NCI-H748 (cell line): ENCODE measurements at regions not wholly inside any gene's neighbourhood (a gene's known extent, or its start where the extent isn't known, plus 50 kb on each side); places are given as distances from the start of the nearest gene placed in this dataset.
"Not testable (repeated sequence)": the region's sequence is repeated elsewhere in the genome, so short reads cannot be mapped to it uniquely, and the experiment has no call there.

Source experiments
- DNase-seq: peaks from one replicate; lab custom pipeline; 2025; ENCODE audit not compliant: unreplicated experiment; lab: John Stamatoyannopoulos, UW

DNA sequence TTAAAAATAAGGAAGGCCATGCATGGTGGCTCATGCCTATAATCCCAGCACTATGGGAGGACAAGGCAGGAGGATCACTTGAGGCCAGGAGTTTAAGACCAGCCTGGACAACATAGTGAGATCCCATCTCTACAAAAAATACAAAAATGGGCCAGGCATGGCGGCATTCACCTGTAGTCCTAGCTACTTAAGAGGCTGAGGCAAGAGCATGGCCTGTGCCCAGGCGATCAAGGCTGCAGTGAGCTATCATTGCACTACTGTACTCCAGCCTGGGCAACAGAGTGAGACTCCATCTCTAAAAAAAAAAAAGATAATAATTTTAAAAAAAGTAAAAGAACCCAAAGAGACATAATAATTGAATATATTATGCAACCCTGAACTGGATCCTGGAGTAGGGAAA, 83.6 kb upstream of the ZNF423 start:
- DNase-seq = no peak

DNA sequence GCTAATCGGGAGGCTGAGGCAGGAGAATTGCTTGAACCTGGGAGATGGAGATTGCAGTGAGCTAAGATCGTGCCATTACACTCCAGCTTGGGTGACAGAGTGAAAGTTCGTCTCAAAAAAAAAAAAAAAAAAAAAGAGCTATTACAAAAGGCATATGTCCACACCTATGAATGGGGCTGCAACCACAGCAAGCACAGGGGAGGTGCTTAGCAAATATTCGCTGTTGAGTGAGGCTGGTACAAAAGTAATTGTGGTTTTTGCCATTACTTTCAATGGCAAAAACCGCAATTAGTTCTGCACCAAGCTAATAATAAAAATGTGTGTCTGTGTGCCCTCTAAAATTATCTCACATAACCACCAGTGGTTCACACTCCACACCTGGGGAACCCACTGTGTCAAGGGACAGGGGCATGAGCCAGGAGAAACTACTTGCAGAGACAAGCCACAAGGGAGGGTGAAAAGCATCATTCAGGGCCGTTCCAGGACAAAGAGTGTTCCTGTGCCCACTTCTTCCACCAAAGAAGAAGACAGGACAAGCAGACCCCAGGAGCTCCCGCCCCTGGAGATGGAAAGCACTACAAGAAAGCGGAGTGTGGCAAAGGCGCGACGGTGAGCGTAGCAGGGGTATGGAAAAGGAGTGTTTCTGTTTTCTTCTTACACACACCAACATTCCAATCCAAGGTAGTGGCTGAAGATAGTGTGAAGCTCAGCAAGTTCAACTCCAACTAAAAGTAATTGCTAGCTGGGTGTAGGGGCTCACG, 84.4 kb upstream of the CNEP1R1 start:
- no peak for DNase-seq

DNA sequence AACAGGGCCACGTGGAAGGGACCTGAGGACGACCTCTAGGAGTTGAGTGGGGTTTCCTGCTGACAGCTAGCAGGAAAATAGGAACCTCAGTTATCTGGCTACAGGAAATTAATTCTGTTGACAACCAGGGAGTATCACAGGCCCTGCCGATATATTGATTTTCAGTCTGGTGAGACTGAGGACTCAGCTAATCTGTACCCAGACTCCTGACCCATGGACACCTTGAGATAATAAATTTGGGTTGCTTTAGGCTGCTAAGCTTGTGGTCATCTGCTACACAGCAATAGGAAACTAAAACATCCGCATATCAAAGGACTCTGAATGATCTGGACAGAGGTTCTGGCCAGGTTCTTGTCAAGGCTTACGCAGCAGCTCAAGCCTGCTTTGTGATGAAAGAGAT, 80.8 kb upstream of the CNEP1R1 start:
- no peak for DNase-seq

DNA sequence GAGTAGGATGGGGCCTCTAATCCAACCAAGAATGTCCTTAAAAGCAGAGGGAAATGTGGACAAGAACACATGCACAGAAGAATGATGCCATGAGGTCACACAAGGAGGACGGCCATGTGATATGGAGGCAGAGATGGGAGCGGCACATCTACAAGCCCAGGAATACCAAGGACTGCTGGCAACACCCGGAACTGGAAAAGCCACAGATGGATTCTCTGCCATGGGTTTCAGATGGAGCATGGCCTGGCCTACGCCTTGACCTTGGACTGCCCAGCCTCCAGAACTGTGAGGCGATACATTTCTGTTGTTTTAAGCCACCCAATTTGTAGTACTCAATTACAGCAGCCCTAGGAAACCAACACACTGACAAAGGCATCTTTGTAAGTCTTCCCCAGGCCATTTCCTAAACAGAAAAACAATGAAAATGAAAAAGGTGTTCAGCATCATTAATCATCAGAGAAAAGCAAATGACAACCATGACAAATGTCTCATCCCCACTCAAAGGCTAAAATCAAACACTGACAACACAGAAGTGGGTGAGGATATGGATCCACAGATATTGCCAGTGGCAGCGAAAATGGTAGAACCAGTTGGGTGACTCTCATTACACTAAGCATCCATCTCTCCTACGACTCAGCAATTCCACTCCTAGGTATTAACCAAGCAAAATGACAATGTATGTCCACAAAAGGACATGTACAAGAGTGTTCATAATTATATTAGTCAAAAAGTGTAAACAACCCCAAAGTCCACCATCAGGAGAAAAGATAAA, 76.9 kb upstream of the CNEP1R1 start:
- peak; percentile 80 for DNase-seq

DNA sequence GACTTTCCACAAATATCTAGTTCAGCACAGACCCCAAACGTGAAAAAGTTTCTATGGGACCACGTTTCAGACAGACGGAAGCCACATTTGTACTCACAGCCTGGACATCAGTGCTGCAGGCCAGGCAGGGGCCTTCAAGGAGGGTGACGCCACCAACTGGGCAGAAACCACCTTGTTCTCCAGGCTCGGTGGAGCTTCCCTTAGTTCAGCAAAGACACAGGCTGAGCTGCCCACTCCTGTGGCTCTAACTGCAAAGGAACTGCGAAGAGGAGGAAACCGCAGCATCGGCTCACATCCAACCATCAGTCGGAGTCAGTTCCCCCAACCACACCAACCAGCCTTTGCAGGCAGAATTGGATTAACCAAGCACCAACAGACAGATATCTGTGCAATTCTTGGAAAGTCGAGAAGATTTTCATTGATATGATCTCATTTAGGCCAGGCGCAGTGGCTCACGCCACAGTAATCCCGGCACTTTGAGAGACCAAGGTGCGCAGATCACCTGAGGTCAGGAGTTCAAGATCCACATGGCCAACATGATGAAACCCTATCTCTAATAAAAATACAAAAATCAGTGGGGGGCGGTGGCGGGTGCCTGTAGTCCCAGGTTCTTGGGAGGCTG, 73.3 kb upstream of the CNEP1R1 start:
- no peak for DNase-seq

DNA sequence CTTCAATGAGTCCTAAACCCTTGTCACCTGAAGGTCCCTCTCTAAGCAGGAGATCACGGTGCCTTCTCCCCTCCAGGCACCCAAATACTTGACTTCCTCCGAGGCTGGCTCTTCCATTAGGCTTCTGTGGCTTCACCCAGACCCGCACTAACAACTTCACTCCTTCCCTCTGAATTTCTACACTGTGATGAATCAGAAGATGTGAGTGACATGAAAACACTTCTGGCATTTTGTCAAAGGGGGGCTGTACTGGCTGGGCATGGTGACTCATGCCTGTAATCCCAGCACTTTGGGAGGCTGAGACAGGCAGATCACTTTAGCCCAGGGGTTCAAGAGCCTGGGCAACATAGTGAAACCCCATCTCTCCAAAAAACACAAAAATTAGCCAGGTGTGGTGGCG, 72.6 kb upstream of the CNEP1R1 start:
- no peak for DNase-seq

DNA sequence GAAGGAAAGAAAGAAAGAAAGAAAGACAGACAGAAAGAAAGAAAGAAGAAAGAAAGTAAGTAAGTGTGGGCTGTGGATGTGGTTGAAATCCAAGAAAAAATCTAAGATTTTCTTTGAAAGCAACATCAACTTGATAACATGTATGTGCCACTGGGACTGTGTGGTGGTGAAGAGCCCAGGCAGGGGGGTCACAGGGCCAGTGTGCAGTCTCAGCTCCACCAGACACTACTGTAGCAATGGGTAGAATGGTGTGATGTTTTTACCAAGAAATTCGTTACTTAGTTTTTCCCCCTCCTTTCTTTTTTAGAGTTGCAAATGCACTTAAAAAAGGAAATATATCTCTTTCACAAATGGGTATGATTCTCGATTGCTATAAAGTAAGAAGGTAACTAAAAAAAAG, 71.9 kb upstream of the CNEP1R1 start:
- DNase-seq = no peak

DNA sequence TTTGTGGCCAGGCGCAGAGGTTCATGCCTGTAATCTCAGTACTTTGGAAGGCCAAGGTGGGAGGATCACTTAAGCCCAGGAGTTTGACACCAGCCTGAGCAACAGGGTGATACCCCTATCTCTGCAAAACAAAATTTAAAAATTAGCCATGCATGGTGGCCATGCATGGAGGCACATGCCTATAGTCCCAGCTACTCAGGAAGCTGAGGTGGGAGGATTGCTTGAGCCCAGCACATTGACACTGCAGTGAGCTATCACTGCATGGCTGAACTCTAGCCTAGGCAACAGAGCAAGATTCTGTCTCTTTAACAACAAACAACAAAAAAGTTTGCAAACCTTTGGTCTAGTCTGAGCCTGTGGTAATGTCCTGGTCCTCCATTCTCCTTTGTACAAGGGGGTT, 69.2 kb upstream of the CNEP1R1 start:
- DNase-seq = no peak

DNA sequence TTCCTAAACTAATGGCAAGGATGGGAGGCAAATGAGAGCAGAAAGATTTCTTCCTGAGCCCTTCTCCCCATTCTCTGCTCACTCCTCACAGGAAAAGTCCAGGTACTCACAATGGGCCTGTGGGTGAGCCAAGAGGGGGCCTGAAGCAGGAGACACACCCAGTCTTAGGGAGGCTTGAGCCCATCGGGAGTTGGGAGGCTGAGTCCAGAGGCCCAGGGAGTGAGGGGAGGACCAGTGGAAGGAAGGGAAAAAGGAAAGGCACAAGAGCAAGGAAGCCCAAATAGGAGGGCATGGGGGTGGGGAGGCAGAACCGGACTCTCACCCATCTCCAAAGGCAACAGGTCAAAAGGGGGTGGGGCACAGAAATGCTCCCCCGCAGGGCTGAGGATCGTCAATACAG, 68.1 kb upstream of the CNEP1R1 start:
- DNase-seq = no peak

DNA sequence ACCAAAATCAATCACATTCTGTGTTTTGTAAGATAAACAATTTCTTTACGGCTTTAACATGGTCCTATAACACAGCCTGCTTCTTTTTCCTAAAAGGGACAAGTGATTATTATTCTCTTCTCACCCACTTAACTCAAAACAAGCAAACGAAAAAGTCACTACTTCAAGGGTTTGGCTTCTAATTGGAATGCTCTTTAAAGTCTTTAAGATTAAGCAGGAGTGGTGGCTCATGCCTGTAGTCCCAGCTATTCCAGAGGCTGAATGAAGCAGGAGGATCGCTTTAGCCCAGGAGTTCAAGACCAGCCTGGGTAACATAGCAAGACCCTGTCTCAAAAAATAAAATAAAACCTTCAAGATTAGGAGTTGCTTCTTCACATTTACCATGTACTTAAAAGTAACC, 66.6 kb upstream of the CNEP1R1 start:
- no peak for DNase-seq

DNA sequence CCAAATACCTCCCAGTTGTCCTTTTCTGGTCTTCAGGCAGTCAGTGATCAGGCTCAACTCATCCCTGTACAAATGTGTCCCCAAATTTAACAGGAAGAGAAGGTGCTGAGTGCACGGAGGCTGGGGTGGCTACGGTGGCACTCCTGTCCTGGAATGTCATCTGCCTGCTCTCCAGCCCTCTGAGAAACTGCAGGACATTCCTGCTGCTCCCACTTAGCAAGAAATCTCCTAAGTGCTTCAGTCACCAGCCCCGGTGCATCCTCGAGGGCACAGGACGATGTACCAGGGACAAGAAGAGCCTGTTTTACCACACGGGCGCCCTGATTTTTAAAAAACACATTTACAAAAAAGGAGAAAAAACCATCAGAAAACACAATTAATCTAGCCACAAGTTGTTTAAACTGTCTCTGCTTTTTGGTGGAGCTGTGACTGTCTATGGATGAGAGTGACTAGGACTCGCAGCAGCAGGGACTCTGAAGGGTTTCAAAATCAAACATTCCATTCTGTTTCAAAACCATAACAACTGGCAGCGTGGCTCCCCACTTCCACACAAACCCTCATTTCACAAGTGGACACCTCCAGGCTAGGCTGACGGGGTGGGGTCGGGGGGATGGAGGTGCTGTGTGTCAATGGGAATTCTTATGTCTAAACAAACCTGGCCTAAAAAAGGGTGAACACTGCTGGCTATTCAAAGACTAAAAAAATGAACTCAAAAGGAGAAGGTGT, 65.3 kb upstream of the CNEP1R1 start:
- no peak for DNase-seq

DNA sequence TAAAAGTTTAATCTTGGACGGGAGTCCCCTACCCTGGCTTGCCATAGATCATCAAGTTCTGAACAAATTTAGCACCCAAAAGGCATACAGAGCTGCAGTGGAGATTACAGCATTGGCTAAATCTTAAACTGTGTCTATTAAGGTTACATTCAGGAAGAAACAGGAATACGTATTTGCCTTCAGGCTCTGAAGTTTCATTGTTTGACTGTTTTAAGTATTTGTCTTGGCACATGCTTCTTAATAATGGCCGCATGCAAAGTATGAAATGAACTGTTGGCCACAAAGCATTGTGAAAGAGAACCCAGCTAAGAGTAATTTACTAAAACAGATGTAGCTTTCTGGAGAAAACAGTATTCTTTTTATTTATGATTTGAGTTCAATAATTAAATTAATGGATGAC, 63.9 kb upstream of the CNEP1R1 start:
- DNase-seq = peak; percentile 29

DNA sequence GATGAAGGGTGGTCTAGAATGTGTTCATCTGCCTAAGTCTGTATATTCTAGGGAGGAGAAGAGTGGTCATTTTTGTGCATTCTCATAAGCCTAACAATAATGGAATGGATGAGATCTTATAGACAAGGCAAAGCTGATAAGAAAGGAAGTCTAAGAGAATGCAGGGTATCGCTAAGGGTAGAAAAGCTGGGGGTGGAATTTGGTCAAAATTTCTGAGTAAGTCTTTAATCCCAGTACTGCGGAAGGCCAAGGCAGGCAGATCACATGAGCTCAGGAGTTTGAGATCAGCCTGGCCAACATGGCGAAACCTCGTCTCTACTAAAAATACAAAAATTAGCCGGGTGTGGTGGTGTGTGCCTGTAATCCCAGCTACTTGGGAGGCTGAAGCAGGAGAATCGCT, 62.5 kb upstream of the CNEP1R1 start:
- not testable (repeated sequence) for DNase-seq

DNA sequence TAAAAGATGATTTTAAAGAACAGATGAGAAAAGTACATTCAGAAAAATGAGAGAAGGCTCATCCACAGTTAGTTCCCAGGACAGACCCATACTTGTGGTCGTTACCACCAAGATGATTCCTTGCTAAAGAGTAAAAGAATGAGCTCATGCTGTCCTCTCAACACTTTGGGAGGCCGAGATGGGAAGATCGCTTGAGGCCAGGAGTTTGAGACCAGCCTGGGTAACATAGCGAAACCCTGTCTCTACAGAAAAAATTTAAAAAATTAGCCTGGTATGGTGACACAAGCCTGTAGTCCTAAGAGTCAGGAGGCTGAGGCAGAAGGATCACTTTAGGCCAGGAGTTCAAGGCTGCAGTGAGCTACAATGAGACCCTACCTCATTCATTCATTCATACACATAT, 60.7 kb upstream of the CNEP1R1 start:
- DNase-seq = no peak

DNA sequence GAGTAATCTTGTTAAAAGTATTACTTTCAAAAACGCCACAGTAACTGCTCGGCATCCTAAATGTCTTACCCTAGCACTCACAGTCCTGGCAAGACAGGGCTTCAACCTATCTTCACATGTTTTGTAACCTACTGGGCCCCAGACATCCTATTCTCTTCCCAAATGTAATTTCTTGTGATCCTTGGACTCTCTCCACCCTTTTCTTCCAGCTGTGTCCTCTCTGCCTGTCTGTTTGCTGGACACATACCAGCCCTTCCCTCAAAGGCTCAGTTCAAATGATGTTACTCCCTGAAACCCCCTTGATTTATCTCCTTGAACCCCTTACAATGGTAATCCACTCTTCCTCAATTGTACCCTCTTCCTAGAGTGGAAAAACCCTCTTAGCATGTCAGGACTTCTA, 60.1 kb upstream of the CNEP1R1 start:
- DNase-seq = no peak

DNA sequence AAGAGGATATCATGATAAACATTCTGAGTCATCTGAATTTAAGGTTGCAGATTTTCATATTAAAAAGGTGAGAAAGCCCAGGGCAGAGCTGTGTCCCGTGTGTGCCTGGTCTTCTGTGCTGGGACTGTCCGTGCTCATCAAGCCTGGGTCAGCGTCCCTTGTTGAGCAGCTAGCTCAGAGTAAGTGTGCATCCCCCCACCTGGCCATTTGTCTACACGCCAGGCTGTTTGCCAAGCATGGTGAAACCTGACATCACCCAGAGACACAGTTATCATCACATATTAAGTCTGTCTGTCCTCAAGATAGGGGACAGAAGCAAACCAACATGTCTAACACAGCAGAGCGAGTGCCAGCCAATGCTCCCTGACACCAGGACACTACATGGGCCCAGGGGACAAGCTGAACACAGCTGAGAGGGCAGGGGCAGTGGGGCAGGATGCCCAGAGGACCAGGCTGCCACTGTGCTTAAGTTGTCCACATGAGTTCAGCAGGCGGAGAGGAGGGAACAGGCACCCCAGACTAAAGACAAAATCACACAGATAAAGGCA, 57.9 kb upstream of the CNEP1R1 start:
- DNase-seq = no peak

DNA sequence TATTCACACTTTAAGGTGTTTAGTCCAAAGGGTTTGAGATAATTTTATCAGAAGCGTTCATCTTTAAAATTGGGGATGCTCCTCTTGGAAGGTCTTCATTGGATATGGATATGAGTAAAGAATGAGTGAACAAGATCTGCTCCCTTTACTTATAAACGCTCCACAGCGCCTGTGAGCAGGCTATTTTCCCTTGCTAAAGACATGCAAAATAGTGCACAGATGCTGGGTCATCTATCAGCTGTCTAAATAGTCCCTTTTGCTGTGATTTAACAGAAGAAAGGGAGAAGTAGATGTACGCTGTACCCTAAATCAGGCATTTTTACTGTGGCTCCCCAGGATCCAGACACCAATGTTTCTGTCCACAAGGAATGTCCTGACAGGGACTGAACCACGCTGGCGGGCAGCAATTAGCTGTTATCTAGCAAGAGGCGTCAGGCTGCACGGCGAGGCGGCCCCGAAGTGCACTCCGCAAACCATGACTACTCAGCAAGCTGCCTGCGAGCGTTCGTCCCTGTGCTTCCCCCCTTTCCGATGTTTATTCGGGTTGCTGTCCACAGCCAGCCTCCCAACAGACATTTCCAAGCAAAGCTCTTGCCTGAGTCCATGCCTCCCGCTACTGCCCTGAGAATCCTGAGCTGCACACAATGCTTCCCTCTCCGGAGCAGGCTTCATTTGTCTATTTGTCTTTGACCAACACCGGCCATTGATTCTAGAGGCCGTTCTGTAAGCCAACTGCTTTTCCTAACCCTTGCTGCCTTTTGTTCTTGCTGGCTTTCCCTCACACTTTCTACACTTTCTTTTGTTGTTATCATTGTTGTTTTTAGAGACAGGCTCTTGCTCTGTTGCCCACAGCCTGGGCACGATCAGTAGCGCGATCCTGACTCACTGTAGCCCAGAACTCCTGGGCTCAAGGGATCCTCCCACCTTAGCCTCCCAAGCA, 55.7 kb upstream of the CNEP1R1 start:
- DNase-seq = peak; percentile 53

DNA sequence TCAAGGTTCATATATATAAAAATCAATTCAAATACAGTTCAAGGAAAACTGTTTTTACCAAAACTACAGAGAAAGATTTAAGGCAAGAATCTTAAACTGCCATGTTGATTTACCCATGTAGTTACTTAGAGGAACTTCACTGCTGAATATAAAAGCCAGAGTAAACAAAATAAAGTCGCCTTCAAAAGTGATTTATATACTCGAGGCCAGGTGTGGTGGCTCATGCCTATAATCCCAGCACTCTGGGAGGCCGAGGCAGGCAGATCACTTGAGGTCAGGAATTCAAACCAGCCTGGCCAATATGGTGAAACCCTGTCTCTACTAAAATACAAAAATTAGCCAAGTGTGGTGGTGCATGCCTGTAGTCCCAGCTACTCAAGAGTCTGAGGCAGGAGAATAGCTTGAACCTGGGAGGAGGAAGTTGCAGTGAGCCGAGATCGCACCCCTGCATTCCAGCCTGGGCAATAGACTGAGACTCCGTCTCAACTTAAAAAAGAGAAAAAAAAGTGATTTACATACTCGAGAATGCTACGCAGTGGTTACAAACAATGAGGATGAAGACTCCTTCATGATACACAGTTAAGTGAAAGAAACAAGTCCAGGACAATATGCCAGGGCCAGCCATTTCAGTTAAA, 54.1 kb upstream of the CNEP1R1 start:
- DNase-seq = no peak

DNA sequence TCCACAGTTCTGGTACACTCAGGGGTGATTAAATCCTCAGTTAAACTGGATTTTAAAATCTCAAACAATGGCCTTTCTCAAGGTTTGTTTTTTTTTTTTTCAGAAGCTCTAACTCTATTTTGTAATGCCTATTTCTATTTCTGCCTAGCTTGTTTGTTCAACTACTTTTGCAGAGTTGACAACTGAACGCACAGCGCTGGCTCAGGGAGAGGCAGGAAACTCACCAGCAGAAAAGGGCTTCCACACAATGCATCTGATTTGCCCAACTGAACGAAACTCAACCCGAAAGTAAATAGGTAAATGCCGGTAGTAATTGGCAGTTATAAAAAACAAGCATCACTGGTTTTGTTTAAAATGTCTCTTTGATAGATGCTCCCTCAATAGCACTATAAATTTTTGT, 52.7 kb upstream of the CNEP1R1 start:
- peak; percentile 37 for DNase-seq

DNA sequence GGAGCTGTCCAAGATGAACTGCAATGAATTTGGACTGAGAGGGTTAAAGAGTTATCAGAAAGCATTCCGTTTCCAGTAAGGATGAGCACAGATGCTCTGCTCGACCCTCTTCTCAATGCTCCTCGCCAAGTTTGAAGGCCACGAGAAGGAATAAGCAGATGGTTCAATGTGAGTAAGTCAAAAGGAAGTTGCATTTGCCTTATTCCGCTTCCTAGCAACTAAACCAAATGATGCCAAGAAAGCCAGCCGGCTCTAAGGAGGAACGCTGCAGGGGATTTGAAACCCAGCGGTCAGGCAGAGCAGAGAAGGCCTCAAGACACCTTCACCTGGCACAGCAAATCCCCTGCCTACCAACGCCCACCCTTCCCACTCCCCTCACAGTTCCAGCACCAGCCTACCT, 52.1 kb upstream of the CNEP1R1 start:
- DNase-seq = no peak
